RKO (cell line): ENCODE measurements at regions not wholly inside any gene's neighbourhood (a gene's known extent, or its start where the extent isn't known, plus 50 kb on each side); places are given as distances from the start of the nearest gene placed in this dataset.
"Not testable (repeated sequence)": the region's sequence is repeated elsewhere in the genome, so short reads cannot be mapped to it uniquely, and the experiment has no call there.

Experiments used
- DNase-seq: peaks from one replicate; pipeline ENCODE4 v3.0.0-alpha.2; 2016; ENCODE audit warnings: low spot score

DNA sequence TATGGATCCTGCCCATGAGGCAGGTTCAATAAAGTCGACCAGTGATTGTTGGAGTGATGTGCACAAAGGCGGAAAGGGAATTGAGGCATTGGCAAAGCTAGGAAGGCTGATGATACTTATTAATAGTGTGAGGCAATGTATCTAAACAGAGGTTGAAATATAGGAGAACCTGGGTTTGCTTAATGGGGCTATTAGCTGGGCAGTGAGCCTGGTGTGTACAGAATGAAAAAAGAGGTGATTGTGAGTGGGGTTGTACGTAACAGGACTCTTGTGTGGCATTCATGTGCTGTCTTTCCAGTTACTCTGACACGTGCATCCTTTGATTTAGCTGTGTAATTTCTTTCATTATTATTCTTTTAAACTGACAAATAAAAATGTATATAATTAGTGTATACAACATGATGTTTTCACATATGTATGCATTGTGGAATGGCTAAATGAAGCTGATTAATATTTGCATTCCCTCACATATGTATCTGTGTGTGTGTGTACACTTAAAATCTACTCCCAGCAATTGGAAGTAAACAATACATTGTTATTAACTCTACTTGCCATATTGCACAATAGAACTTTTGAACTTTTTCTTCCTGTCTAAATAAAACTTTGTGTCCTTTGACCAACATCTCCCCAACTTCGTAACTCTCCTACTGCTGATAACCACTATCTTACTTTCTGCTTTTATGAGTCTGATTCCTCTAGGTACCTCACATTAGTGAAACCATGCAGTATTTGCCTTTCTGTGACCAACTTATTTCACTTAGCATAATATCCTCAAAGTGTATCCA, 220.5 kb upstream of the SLC35B3 start:
- no peak for DNase-seq

DNA sequence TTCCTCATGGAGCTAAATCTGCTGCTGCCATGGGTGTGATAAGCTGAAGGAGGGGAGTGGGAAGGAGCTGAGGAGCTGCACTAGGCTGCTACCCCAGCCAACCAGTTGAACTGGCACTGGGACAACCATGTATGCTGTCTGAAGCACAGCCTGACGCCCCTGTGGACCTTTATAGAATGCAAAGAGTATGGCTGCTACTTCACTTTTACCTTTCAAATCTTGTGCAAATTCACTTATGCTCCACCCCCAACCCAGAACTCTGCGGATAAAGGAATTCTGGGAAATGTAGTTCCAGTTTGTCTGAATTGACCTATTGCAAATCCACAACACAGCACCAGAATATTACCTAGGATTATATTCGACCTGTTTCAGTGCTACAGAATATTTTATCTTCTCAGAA, 217.4 kb upstream of the SLC35B3 start:
- no peak for DNase-seq

DNA sequence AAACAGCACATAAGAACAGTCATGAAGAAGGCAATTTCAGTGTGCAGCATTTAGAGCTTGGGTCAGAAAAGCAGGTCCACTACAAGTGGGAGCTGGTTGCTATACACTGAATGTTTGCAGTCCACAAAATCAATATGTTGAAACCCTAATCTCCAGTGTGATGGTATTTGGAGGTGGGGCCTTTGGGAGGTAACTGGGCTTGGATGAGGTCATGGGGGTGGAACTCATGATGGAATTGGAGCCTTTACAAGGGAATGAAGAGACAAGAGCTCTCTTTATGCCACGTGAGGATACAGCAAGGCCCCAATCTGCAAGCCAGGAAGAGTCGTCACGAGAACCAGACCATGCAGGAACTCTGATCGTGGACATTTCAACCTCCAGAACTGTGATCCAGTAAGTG, 216.7 kb upstream of the SLC35B3 start:
- DNase-seq: no peak

DNA sequence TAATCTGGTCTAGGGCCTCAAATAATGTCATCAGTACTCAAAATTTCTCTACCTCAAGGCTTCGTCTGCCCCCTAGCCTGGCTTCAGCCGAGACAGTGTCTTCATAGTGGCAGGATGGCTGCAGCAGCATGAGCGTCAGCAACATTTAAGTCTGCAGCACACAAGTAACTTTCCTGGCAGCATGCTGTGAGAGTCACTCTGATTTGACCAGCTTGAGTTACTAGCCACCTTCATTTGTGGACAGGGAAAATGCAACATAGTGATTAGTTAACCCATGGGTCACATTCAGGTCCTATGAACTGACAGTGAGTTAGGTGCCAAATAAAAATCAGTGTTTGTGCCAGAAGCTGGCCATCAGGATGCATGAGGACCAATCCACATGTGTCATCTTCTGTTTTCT, 209.9 kb upstream of the SLC35B3 start:
- DNase-seq: no peak

DNA sequence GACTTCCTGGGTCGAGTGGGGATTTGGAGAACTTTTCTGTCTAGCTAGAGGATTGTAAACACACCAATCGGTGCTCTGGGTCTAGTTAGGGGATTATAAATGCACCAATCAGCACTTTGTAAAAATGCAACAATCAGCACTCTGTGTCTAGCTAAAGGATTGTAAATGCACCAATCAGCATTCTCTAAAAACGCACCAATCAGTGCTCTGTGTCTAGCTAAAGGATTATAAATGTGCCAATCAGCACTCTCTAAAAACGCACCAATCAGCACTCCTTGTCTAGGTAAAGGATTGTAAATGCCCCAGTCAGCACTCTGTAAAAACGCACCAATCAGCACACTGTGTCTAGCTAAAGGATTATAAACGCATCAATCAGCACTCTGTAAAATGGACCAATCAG, 209.0 kb upstream of the SLC35B3 start:
- no peak for DNase-seq

DNA sequence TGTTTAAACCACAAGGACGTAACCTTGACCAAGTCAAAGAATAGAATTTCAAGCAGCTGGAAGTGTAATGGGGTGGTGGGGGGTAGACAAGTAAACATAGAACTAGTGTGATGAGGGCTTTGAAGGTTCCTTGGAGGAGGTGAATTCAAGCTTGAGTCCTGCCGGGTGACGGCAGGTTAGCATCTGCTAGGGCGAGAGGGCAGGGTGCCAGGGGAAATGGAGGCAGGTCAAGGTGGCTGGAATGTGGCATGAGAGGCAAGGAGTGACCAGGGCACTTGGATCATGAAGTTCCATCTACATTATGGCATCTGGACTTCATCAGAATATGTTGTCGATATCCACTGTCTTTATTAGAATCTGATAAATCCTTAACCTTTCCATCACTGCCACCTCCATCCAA, 207.5 kb upstream of the SLC35B3 start:
- no peak for DNase-seq

DNA sequence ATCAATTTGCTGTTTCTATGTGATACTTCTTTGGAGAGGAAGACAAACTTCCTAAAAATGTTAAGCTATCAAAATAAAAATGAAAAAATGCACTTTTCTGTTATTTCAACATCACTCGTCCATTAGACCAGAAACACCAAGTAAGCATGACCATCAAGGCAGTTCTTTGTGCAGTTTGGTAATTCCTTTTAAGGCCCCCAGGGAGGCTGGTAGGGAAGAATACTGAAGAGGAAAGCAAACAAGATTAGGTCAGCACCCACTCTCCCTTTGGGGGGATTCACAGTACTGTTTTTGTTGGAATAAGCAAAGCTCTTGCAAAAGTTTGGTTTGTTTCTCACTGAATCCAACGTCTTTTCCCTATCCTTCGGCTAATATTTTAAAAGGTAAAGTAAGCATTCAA, 206.8 kb upstream of the SLC35B3 start:
- DNase-seq: no peak

DNA sequence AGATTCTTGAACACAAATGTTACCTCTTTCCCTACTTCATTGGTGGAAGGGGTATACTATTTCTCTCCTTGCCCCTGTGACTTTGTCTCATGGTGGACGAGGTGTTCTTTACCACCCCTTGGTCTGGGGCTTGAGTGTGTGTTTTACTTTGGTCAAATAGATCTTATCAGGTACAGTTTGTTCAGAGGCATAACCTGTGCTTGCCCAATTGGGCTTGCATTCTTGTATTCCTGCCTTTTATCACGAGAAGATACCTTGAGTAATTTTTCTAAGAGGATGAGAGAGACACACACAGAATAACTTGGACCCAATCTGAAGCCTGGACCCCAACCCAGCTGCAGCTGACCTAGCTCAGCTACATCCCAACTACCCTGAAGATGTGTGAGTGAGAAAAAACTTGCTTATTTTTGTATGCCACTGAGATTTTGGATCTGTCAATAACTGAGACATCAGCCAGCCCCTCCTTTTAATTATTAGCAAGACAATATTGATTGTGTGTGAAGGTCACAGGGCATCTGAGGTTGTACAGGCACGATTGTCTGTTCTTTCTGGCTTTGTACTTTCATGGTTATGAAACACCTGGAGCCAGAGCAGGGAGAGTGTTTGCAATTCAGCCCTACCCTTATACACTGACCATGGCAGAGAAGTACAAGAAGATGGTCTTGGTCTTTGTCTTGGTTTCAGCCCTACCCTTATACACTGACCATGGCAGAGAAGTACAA, 204.7 kb upstream of the SLC35B3 start:
- no peak for DNase-seq

DNA sequence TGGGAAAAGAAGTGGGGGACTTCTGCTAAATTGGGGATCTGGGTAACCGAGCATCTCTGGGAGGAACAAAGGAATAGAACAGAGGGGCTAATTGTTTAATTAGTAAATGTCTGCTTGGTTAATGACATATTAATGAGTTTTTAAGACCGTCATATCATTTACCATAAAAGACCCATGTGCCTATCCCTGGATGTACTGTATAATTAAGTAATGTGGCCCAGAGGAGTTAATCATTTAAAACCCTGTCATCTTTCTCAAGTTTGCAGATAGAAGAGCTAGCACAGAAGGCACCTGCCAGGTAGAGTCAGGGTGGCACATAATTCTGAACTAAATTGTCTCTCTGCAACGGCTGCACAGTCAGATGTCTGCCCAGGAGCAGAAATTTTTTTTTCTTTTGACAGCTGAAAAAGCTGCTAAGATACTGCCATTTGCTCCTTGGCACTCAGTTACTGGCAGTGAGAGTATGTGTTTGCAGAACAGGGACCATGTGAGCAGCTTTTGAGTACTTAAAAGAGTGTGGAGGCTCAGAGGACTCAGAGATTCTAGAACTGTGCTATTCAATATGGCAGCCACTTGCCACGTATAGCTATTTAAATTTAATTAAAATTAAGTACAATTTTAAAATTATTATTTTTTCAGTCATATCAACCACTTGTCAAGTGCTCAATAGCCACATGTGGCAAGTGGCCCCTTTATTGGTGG, 202.7 kb upstream of the SLC35B3 start:
- no peak for DNase-seq

DNA sequence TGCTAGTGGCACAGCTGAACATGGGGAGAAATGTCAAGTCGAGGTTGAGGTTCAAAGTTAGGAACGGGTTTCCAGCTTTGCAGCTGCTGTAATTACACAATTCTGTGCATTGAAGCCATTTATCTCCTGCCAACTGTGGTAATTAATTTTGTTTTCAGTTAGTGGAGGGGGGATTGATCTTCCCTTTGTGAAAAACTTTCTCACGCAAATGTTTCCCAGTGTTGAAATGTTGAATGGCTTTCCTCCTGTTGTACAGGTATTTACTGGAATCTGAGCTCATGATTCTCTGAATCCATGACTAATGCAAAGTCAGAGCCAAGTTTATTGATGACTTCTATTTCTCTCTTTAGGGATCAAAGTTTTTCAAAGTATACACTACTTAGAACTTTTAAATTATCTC, 198.4 kb upstream of the SLC35B3 start:
- no peak for DNase-seq

DNA sequence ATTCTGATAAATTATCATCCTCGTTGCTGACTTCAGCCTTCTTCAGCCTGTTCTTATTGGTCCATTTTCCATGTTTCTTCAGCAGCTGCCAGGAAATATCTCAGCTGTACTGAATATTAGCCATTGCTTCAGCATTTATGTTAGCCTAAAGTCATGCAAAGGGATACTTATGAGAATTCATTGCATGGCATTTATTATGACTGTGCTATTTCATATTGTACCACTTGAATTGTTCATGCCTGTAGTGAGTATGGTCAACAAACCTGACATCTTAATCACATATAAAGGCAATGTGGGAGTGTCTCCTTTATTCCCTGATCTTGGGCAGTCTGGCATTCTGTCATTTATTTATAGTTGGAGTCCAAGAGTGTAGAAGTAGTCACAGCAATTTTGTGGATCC, 193.4 kb upstream of the SLC35B3 start:
- no peak for DNase-seq

DNA sequence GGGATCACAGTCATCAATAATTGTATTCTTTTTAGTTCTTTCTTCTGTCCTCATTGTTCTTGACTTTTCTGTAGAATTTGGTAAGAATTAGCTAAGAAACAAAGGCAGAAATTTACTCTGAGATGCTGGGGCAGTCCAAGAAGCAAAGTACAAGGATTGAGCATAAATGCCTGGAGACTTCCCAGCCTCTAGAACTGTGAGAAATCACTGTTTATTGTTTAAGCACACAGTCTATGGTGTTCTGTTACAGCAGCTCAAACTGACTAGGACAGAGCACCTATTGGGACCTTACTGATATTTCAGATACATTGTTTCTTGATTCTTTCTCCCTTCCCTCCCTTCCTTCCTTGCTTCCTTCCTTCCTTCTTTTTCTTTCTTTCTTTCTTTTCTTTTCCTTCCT, 192.7 kb upstream of the SLC35B3 start:
- DNase-seq: no peak

DNA sequence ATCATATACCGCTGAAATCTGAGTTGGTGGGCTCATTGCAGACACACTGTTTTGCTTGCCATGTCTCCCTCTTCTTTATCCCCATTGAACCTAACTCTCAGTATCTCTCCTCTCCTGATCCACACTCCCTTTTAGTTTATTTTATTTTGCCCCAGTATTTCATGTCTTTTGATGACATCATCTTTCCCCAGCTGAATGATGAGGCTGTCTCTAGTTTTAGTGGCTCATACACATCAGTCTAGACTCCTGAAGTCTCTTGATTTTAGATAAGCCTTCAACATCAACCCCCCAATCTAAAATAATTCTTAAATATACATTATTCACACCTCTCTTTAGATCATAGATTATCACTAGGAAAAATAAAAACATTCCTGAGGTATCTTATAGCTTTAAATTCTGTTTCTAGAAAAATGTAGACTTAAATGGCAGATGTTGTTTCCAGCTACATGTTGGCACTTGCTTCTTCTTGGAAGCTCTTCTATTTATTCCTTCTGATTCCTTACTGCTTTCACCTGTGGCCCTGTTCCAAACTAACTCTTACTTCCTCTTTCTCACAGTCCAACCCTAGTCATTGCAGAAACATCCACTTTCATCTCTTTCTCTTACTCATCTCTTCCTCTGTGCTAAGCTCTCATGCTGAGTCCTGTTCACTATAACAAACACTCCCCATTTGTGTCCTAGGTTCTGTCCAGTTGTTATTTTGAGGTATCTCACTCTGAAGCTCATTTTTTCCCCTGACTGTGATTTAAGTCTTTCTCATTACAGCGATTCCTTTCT, 191.9 kb upstream of the SLC35B3 start:
- peak; percentile 54 for DNase-seq

DNA sequence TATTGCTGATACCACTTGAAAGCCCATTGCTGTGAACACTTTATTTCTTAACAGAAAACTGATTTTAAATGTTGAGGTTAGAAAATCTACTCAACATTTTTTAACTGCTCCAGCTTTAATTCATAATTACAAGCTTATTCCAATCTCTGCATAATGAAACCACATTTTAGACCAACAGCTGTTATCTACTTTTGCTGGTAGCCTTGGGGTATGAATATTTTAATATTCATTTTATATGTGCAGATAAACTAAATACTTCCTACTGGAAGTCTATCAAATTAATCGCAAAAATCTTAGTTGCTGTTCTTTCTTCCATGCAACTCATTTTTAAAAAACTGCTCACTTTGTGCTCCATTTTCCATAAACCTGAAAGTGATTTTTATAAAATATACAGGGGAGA, 189.3 kb upstream of the SLC35B3 start:
- no peak for DNase-seq

DNA sequence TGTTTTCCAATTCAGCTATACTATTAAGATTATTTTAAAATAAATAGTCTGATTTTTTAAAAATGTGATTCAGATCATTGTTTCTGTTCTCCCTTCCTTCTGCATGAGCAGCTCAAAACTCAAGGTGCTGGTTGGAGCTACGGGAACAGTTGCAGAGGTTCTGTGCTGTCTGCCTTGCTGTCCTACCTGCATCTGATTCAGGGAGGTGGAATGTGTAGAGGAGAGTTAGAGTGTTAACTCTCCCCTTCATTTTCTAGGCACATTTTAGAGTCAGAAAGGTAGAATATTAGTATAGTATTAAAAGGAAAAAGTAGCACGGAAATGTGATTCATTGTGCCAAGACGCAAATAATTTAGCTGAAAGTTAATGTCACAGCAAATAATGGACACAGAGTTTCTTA, 188.1 kb upstream of the SLC35B3 start:
- no peak for DNase-seq

DNA sequence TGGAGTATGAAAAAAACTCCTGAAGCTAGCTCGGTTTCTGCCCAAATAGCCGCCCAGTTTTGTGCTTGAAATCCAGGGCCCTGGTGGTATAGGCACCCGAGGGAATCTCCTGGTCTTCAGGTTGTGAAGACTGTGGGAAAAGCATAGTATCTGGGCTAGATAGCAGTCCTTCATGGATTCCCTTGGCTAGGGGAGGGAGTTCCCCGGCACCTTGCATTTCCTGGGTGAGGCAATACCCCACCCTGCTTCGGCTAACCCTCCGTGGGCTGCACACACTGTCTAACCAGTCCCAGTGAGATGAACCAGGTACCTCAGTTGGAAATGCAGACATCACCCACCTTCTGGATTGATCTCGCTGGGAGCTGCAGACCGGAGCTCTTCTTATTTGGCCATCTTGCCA, 184.5 kb upstream of the SLC35B3 start:
- DNase-seq: no peak

DNA sequence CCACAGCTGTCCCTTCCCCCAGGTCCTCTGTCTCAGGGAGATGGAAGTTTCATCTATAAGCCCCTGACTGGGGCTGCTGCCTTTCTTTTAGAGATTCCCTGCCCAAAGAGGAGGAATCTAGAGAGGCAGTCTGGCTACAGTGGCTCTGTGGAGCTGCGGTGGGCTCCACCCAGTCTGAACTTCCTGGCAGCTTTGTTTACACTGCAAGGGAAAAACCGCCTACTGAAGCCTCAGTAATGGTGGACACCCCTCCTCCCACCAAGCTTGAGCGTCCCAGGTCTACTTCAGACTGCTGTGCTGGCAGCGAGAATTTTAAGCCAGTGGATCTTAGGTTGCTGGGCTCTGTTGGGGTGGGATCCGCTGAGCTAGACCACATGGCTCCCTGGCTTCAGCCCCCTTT, 184.1 kb upstream of the SLC35B3 start:
- DNase-seq: not testable (repeated sequence)

DNA sequence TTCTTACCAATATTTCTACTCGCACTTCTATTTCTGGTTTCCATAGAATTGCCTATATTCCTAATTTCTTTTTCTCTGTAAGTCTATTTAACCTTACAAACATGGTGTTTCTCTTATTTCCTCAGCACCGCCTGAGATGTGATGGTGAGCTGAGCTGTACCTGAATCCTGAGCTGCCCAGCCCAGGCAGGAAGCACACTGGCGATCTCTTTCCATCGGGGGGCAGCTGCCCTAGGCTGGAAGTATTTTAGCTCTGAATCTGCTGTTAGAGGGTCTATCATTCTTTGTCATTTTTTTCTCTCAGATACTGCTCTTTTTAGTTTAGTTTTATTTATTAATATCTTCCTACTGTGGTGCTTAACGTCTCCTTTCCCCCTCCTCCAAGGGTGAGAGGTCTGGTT, 173.4 kb upstream of the SLC35B3 start:
- DNase-seq: no peak

DNA sequence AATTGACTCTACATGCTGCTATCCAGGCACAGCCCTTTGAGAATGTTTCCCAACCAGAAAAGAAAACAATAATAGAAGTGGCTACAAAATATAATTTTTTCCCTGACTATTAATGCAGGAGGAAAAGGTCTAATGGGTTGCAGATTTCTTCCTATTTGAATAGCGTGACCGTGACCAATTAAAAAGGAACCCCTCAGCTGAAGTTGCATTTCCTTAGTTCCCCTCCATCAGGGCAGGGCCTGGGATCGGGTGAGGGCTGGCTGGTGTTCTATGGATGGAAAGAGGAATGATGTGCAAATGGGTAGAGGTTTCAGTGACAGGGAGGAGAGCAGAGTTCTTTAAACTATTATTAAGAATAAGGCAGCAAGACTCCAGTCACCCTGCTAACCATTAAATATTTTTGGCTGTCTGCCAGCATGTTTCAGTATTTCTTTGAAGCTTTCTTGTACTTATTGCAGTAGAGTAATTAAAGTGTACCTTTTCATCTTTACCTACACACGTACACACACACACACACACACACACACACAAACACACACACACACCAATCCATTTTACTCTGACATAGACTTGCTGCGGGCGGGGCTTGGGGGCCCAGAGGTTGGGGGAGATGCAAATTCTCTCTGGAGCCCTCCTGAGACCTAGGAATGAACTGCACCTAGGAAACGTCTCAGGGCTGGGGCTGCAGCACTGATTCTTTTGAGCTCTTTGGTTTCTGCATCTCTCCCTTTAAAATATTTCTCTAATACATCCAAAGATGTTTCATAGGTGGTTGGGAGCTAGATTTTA, 154.8 kb upstream of the SLC35B3 start:
- peak; percentile 23 for DNase-seq

DNA sequence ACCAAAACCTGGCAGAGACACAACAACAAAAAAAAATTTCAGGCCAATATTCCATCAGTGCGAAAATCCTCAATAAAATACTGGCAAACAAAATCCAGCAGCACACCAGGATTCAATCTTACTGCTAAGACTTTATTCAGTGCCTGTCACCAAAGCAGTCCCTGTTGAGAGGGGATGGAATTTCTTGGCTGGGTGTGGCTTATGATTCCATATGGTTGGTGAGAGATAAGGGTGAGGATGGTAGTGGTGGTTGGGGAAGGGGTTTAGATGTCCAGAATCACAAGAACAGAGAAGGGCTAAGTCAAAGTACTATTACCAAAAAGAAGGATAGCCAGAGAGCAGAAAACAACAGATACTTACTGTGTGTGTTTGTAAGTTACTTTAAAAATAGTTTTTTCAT, 152.8 kb upstream of the SLC35B3 start:
- no peak for DNase-seq

DNA sequence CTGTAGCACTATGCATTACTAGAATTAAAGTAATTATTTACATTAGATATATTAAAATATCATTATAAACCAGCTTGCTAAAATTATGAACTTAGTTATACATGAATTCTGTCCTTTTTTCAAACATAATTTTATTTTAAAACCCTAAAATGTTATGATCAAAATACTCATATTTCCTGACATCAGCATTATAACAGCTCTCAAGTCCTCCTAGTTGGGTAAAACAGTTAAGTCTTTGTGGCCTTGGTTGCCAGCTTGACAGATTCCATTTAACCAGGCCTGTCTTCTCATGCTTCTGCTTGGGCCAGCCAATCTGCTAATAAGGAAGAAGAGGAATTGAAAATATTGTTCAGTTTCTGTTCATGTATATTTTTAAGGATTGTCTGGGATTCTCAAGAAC, 147.9 kb upstream of the SLC35B3 start:
- DNase-seq: no peak

DNA sequence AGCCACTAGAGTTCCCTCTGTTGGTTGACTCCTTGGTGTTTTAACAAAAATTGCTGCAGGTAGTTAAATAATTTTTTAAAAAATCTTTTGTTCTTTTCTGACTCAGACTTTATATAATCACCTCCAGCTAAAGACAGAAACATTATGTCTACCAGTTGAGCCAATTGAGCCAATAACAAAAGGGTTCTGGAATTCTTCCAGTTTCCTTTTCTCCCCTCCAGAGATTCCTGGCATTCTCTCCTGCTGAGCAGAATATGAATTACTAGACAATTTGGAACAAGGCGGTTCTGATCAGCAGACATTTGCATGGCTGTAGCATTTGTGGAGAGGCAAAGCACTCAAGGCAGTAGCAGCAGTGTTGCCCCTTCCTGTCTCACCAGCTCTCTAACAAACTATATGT, 144.0 kb upstream of the SLC35B3 start:
- no peak for DNase-seq
